ENCODE measurements at regions not wholly inside any gene's neighbourhood (a gene's known extent, or its start where the extent isn't known, plus 50 kb on each side); places are given as distances from the start of the nearest gene placed in this dataset.
A peak's percentile ranks its signal among the peaks of the same experiment; 100 is the strongest.

- Histone ChIP-seq H3K36me3 (no peaks in the 10 kb centered on the region), H3K27me3 (no peaks in the 10 kb centered on the region), H3K4me1 (no peaks in the 10 kb centered on the region), H3K9me3 (no peaks in the 10 kb centered on the region), H3K27ac (no peak overlapping the region), H3K4me3 (no peak overlapping the region)
- TF ChIP-seq, protein P1, sequence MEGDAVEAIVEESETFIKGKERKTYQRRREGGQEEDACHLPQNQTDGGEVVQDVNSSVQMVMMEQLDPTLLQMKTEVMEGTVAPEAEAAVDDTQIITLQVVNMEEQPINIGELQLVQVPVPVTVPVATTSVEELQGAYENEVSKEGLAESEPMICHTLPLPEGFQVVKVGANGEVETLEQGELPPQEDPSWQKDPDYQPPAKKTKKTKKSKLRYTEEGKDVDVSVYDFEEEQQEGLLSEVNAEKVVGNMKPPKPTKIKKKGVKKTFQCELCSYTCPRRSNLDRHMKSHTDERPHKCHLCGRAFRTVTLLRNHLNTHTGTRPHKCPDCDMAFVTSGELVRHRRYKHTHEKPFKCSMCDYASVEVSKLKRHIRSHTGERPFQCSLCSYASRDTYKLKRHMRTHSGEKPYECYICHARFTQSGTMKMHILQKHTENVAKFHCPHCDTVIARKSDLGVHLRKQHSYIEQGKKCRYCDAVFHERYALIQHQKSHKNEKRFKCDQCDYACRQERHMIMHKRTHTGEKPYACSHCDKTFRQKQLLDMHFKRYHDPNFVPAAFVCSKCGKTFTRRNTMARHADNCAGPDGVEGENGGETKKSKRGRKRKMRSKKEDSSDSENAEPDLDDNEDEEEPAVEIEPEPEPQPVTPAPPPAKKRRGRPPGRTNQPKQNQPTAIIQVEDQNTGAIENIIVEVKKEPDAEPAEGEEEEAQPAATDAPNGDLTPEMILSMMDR (IDR thresholded peaks at IDR 0.05): no peak
- DNase-seq (no peak), ATAC-seq (ENCODE audit: low FRiP score in 2 of 2) (no peak)
- WGBS, 2 donors: 70 to 73% methylated on average over 6 of the region's 6 CpGs
Observed at GRCh38 chr18:22355598-22355997, 62.1 kb downstream of the CTAGE1 start.

GRCh38 chr18:22355069-22355468 lies 62.6 kb downstream of the CTAGE1 start:
- Histone ChIP-seq H3K36me3 (no peaks in the 10 kb centered on the region), H3K4me1 (no peaks in the 10 kb centered on the region), H3K4me3 (no peak overlapping the region), H3K9me3 (no peaks in the 10 kb centered on the region), H3K27ac (no peak overlapping the region), H3K27me3 (no peaks in the 10 kb centered on the region)
- DNase-seq (no peak), ATAC-seq (ENCODE audit: low FRiP score in 2 of 2) (no peak)
- TF ChIP-seq EP300 (IDR thresholded peaks at IDR 0.05) (no peak), POLR2A (IDR thresholded peaks at IDR 0.05) (no peak)
- TF ChIP-seq, protein P1 (IDR thresholded peaks at IDR 0.05): no peak
- 90 to 91% methylated on average over 6 of the region's 6 CpGs for WGBS, 2 donors

GRCh38 chr18:22349966-22350365 lies 67.7 kb downstream of the CTAGE1 start:
- ATAC-seq (ENCODE audit: low FRiP score in 2 of 2) (no peak), DNase-seq (no peak)
- Histone ChIP-seq H3K4me3 (no peak overlapping the region), H3K27ac (peak overlapping the region in 2 of 4 donors; percentile 4 to 11), H3K27me3 (no peaks in the 10 kb centered on the region), H3K9me3 (no peaks in the 10 kb centered on the region), H3K36me3 (no peaks in the 10 kb centered on the region), H3K4me1 (peaks cover 29 to 45% (median 35%) of the 10 kb centered on the region in 4 donors)
- 81 to 84% methylated on average over 8 of the region's 8 CpGs for WGBS, 2 donors
- TF ChIP-seq EP300 (IDR thresholded peaks at IDR 0.05) (no peak), POLR2AphosphoS5 (IDR thresholded peaks at IDR 0.05) (no peak), POLR2A (IDR thresholded peaks at IDR 0.05) (no peak)
- TF ChIP-seq, protein P1 (IDR thresholded peaks at IDR 0.05): no peak

GRCh38 chr18:22349317-22349898 lies 68.3 kb downstream of the CTAGE1 start:
- ATAC-seq (ENCODE audit: low FRiP score in 2 of 2) (peak in 1 of 2 donors; percentile 36), DNase-seq (no peak)
- H3K9me3 ChIP-seq: no peaks in the 10 kb centered on the region
- TF ChIP-seq EP300 (IDR thresholded peaks at IDR 0.05): peak in 1 of 4 donors; percentile 55
- no peak for TF ChIP-seq POLR2AphosphoS5 (IDR thresholded peaks at IDR 0.05)
- TF ChIP-seq, protein P1 (IDR thresholded peaks at IDR 0.05): no peak
- no peak for TF ChIP-seq POLR2A (IDR thresholded peaks at IDR 0.05)
- H3K27me3 ChIP-seq: no peaks in the 10 kb centered on the region
- WGBS, 2 donors: 59 to 62% methylated on average over 11 of the region's 11 CpGs
- no peaks in the 10 kb centered on the region for H3K36me3 ChIP-seq
- peak overlapping the region in 3 of 4 donors; percentile 42 to 56 (median 53) for H3K4me3 ChIP-seq
- peak overlapping the region; percentile 86 to 88 (median 86) for H3K27ac ChIP-seq
- peaks cover 30 to 45% (median 35%) of the 10 kb centered on the region in 4 donors for H3K4me1 ChIP-seq
